GM21360 (cell line): ENCODE measurements at regions not wholly inside any gene's neighbourhood (a gene's known extent, or its start where the extent isn't known, plus 50 kb on each side); places are given as distances from the start of the nearest gene placed in this dataset.

Source experiments
- ATAC-seq: cut with Tn5 transposase; IDR thresholded peaks from one replicate; pipeline ENCODE4 v1.9.1; 2021; ENCODE audit warnings: mild to moderate bottlenecking, moderate library complexity; ENCODE audit not compliant: unreplicated experiment

- ATAC-seq, result no peak
These were observed 61.9 kb upstream of the CIBAR2 start for GRCh38 chr16:85173981-85174751.

- ATAC-seq, result no peak
These were observed 62.8 kb upstream of the CIBAR2 start for GRCh38 chr16:85174871-85175723.

- ATAC-seq, result no peak
These were observed 63.5 kb upstream of the CIBAR2 start for GRCh38 chr16:85175724-85176233.

- ATAC-seq, result no peak
These were observed 64.5 kb upstream of the CIBAR2 start for GRCh38 chr16:85176541-85177447.

- ATAC-seq, result no peak
These were observed 65.2 kb upstream of the CIBAR2 start for GRCh38 chr16:85177448-85177846.

- ATAC-seq, result no peak
These were observed 65.8 kb upstream of the CIBAR2 start for GRCh38 chr16:85178006-85178591.

GRCh38 chr16:85178596-85178995, 66.3 kb upstream of the CIBAR2 start:
- no peak for ATAC-seq

- ATAC-seq, result no peak
These were observed 67.2 kb upstream of the CIBAR2 start for GRCh38 chr16:85179344-85180046.

- ATAC-seq, result no peak
These were observed 68.0 kb upstream of the CIBAR2 start for GRCh38 chr16:85180047-85180826.

GRCh38 chr16:85180827-85181738, 68.8 kb upstream of the CIBAR2 start:
- no peak for ATAC-seq

- no peak for ATAC-seq
These were observed 69.5 kb upstream of the CIBAR2 start for GRCh38 chr16:85181739-85182129.

- no peak for ATAC-seq
These were observed 70.0 kb upstream of the CIBAR2 start for GRCh38 chr16:85182286-85182685.

- ATAC-seq, result no peak
These were observed 70.5 kb upstream of the CIBAR2 start for GRCh38 chr16:85182774-85183173.

- ATAC-seq, result no peak
These were observed 71.3 kb upstream of the CIBAR2 start for GRCh38 chr16:85183564-85183963.

- ATAC-seq, result no peak
These were observed 72.1 kb upstream of the CIBAR2 start for GRCh38 chr16:85184404-85184803.

- ATAC-seq, result no peak
These were observed 73.2 kb upstream of the CIBAR2 start for GRCh38 chr16:85185303-85186100.

- ATAC-seq, result no peak
These were observed 74.7 kb upstream of the CIBAR2 start for GRCh38 chr16:85187002-85187401.
